ENCODE measurements at regions not wholly inside any gene's neighbourhood (a gene's known extent, or its start where the extent isn't known, plus 50 kb on each side); places are given as distances from the start of the nearest gene placed in this dataset.

DNA sequence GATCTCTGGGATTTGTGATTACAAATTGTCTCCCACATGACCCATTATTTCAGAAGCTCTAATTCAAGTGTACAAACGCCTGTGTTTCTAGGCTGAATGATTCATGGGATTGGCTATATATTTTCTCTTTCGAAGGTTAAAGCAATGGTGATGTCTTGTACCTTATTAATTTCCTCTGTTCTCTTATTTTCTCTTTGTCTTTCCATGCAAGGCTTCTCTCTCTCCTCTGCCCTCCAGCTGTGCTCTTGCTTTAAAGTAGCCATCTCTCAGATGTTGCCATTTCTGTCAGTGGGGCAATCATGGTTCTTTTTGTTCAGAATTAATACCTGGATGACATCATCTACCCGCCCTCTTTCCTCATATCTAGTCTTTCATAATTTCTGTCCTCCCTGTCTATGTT lies 184.3 kb upstream of the ATP10B start:
- TF ChIP-seq, protein P1, sequence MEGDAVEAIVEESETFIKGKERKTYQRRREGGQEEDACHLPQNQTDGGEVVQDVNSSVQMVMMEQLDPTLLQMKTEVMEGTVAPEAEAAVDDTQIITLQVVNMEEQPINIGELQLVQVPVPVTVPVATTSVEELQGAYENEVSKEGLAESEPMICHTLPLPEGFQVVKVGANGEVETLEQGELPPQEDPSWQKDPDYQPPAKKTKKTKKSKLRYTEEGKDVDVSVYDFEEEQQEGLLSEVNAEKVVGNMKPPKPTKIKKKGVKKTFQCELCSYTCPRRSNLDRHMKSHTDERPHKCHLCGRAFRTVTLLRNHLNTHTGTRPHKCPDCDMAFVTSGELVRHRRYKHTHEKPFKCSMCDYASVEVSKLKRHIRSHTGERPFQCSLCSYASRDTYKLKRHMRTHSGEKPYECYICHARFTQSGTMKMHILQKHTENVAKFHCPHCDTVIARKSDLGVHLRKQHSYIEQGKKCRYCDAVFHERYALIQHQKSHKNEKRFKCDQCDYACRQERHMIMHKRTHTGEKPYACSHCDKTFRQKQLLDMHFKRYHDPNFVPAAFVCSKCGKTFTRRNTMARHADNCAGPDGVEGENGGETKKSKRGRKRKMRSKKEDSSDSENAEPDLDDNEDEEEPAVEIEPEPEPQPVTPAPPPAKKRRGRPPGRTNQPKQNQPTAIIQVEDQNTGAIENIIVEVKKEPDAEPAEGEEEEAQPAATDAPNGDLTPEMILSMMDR (IDR thresholded peaks at IDR 0.05) = no peak

DNA sequence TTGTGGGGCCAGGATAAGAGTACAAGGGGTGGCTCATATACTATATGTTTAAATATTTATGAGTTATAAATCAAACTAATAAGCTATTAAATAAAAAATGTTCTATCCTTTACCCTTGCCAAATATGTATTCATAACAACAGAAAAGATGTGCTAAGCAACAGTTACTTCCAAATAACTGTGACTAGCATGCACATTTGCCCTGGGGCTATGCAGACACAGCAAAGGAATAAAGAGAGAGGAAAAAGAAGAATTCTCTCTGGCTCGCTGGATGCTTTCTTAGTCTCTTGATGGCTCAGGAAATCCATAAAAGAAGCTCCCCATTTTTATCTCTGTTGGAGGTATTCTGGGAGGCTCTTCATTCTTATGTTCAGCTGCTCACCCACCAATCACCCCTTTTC lies 182.4 kb upstream of the ATP10B start:
- TF ChIP-seq, protein P1 (IDR thresholded peaks at IDR 0.05) = no peak

DNA sequence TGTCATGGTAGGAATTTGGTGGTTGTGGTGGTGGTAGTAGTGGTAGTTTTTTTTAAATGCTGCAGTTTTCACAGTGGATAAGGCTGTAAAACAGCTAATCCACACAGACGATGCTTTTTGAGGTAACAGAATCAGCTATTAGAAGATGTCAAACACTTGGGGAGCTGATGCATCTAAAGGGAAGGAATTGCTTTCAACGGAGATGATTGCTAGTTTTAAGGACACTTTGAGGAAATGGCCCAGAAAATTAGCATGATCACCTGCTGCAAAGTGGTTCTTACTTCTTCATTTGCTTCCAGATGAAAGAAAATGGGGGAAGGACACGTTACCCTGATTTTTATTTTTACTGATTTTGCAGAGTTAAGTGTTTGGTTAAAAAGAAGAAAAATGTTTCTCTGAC lies 178.2 kb upstream of the ATP10B start:
- TF ChIP-seq, protein P1 (IDR thresholded peaks at IDR 0.05) = no peak

DNA sequence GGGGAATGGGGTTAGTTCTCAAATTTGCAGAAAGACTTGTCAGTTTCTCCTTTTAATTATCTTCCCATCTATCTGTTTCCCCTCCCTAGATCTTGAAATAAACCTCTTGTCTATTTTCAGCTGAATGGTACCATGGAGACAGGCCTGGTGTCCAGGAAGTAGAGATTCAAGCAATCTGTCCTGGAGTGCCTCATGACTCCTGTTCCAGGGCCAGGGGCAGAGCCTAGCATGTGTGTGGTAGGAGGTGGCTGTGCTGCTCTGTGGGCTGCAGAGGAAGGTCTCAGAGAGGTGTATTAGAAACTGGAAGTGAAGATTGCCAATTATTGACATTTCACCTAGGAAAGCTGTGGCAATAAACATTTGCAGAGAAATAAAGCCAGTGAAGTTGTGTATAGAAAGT lies 175.8 kb upstream of the ATP10B start:
- TF ChIP-seq, protein P1 (IDR thresholded peaks at IDR 0.05) = no peak

DNA sequence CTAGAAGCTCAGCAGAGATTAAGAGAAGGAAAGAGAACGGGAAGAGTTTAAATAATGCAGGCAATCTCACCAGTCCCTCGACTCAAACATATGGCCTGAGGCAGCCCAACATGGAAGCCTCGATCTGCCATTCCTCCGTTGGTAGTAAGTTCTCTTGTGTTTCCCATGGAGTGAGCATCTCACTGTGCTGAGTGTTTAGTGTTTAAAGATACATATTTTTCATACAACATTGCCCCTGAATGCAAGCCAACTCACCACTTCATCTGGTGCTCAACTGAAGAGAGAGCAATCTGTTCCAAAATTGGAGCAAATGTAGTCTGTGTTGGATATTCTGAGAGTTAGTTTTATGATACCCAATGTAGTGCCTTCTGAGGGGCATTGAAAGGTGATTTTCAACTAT lies 171.5 kb upstream of the ATP10B start:
- TF ChIP-seq, protein P1 (IDR thresholded peaks at IDR 0.05) = no peak

DNA sequence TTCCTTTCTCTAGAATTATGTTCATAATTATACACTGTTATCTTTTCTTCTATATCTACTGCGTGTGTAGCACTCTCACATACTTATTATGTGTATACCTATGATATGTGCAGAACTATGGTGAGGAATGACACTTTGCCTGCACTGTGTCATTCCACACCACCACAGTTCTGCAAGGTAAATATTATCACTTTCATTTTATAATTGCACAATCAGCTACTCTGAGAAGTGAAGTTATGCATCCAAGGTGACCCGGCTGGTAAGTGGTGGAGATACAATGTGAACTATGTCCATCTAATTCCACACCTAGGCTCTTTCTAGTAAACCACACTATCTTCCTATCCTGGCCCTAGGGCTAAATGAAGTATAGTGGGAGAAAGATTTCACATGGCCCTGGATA lies 170.1 kb upstream of the ATP10B start:
- TF ChIP-seq, protein P1 (IDR thresholded peaks at IDR 0.05) = no peak

DNA sequence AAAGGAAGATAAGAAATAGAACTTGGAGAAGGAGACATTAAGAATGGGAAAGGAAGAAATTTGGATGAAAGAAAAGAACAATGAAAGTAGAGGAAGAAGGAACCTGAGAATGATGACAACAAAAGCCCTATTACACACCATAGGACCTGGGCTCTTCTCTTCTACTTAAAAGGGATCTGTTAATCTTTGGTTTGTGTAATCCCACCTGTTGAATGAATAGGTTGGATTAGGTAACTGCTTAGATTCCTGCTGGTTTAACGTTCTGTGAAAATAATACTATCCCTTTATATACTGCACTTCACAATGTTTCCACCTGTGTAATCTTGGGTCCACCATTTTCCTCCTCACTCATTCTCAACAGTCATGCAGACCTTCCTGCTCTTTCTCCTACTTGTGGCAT lies 157.8 kb upstream of the ATP10B start:
- TF ChIP-seq, protein P1 (IDR thresholded peaks at IDR 0.05) = no peak

DNA sequence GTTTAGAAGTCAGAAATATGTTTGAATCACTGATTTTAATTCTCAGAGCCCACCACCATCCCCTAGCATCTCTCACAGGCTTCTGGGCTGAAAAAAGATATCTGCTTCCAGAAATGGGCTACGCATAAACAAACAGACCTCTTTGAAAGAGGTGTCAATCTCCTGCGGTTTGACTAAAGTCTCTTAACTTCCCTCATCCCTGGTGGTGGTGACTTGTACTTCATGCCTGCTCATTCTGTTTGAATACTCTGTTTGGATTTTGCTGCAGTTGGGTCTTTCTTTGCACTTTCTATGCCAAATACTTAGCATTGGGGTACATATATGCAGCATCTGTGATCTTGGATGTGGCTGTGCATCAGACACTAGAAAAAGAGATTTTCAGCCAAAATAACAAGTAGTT lies 157.2 kb upstream of the ATP10B start:
- TF ChIP-seq, protein P1 (IDR thresholded peaks at IDR 0.05) = no peak
